ENCODE measurements at regions not wholly inside any gene's neighbourhood (a gene's known extent, or its start where the extent isn't known, plus 50 kb on each side); places are given as distances from the start of the nearest gene placed in this dataset.

GRCh38 chr6:169983651-169984050 lies 232.2 kb downstream of the ERMARD start:
- no peak overlapping the region for H4K8ac ChIP-seq (ENCODE audit: extremely low read depth, insufficient read depth, low read length)
- no peak overlapping the region for H2AK5ac ChIP-seq (ENCODE audit: low read depth, low read length)
- POLR2A ChIA-PET (ENCODE audit: partially characterized antibody), result interaction anchor here (1.3 kb wide), 1 partner anchor 20 kb away, joined by 4 read pairs; no protein-coding TSS in a partner anchor
- H3K14ac ChIP-seq (ENCODE audit: insufficient read length), result no peak overlapping the region
- no peak overlapping the region for H2BK20ac ChIP-seq (ENCODE audit: low read length)
- H3K4me1 ChIP-seq (replicated peaks in 1 of 4; ENCODE audit: control insufficient read depth in 3 of 4, insufficient read depth in 4 of 4, low read length in 3 of 4), result no peaks in the 10 kb centered on the region; a peak in 1 of 7 replicates
- H3K23ac ChIP-seq (ENCODE audit: insufficient read length), result no peak overlapping the region
- no peak overlapping the region for H3K4me3 ChIP-seq (ENCODE audit: extremely low read depth in 1 of 4, insufficient read depth in 2 of 4, low read depth in 3 of 4, low read length in 4 of 4)
- no peak overlapping the region for H2BK5ac ChIP-seq (ENCODE audit: low read depth, low read length)
- no peak overlapping the region for H4K5ac ChIP-seq (ENCODE audit: insufficient read length, low read depth, low read length)
- no peak for DNase-seq (ENCODE audit: low read depth in 1 of 2, low spot score in 2 of 2)
- H3K79me2 ChIP-seq (ENCODE audit: control insufficient read depth in 1 of 2, insufficient read depth in 2 of 2, low read length in 2 of 2), result no peaks in the 10 kb centered on the region
- no peak overlapping the region for H4K91ac ChIP-seq (replicated peaks; ENCODE audit: insufficient read length, low read length)
- no peak overlapping the region for H3K56ac ChIP-seq (replicated peaks; ENCODE audit: insufficient read length, low read depth, low read length)
- H3K23me2 ChIP-seq (ENCODE audit: low read depth, low read length), result no peaks in the 10 kb centered on the region
- no peak overlapping the region for H3K18ac ChIP-seq (ENCODE audit: extremely low read depth, low read length)
- no peak overlapping the region for H3K9ac ChIP-seq (replicated peaks in 1 of 4; ENCODE audit: extremely low read depth in 1 of 4, low read depth in 3 of 4, low read length in 3 of 4)
- H3K79me1 ChIP-seq (ENCODE audit: low read depth, low read length), result no peaks in the 10 kb centered on the region
- H3K27me3 ChIP-seq (replicated peaks in 1 of 4; ENCODE audit: control insufficient read depth in 3 of 4, extremely low read depth in 1 of 4, insufficient read depth in 3 of 4, low read length in 3 of 4), result no peaks in the 10 kb centered on the region
- no peak overlapping the region for H2AFZ ChIP-seq (ENCODE audit: low read length)
- WGBS, 2 experiments (ENCODE audit: extremely low coverage in 1 of 2, insufficient coverage in 1 of 2, insufficient read length in 1 of 2, insufficient replicate concordance in 2 of 2, low coverage in 1 of 2, low lambda C conversion rate in 2 of 2, missing lambda C conversion rate in 1 of 2), result 95% methylated on average over 10 of the region's 10 CpGs; no CpG with 5 or more reads in 1 of the 2 experiments
- no peak overlapping the region for H2BK12ac ChIP-seq (ENCODE audit: low read depth, low read length)
- no peak overlapping the region for H3K4me2 ChIP-seq (ENCODE audit: insufficient read depth in 1 of 2, low read depth in 2 of 2, low read length in 2 of 2)
- H3K36me3 ChIP-seq (ENCODE audit: control insufficient read depth in 2 of 4, insufficient read depth in 4 of 4, low read length in 3 of 4), result no peaks in the 10 kb centered on the region
- H3K27ac ChIP-seq (ENCODE audit: low read depth, low read length), result no peak overlapping the region
- no peaks in the 10 kb centered on the region for H3K9me3 ChIP-seq (ENCODE audit: insufficient read depth in 2 of 2, low read depth in 1 of 2, low read length in 1 of 2)
- H2BK15ac ChIP-seq (ENCODE audit: low read length), result no peak overlapping the region
- H4K20me1 ChIP-seq (replicated peaks in 1 of 2; ENCODE audit: control insufficient read depth in 1 of 2, insufficient read depth in 2 of 2, low read length in 2 of 2), result no peaks in the 10 kb centered on the region
- H2BK120ac ChIP-seq (replicated peaks; ENCODE audit: low read depth, low read length), result no peak overlapping the region
- CTCF ChIA-PET (ENCODE audit: partially characterized antibody), result interaction anchor here (0.9 to 3.0 kb wide), 9 partner anchors 8 to 196 kb away, joined by 3 to 9 read pairs (median 3); no protein-coding TSS in a partner anchor
- FAIRE-seq, result no peak
- no peak overlapping the region for H3K4ac ChIP-seq (replicated peaks; ENCODE audit: insufficient read length, low read depth, low read length)
- TF ChIP-seq CEBPB (IDR thresholded peaks at IDR 0.05; ENCODE audit: low read depth, low read length), result no peak
- TF ChIP-seq SP1 (IDR thresholded peaks at IDR 0.05; ENCODE audit: low read depth, low read length), result no peak
- no peak for TF ChIP-seq KDM5A (IDR thresholded peaks at IDR 0.05; ENCODE audit: low read length)
- TF ChIP-seq GABPA (IDR thresholded peaks at IDR 0.05; ENCODE audit: borderline replicate concordance, insufficient read depth, low read length), result no peak
- TF ChIP-seq SAP30 (IDR thresholded peaks at IDR 0.05; ENCODE audit: insufficient read depth, insufficient replicate concordance, low read length), result no peak
- no peak for TF ChIP-seq NANOG (IDR thresholded peaks at IDR 0.05; ENCODE audit: insufficient read depth, low read depth, low read length, poor library complexity, severe bottlenecking)
- TF ChIP-seq SIN3A (conservative IDR thresholded peaks at IDR 0.05 in 1 of 2, IDR thresholded peaks at IDR 0.05 in 1 of 2; ENCODE audit: low read depth in 1 of 2, low read length in 2 of 2), result no peak
- TF ChIP-seq RFX5 (IDR thresholded peaks at IDR 0.05; ENCODE audit: borderline replicate concordance, low read depth, low read length), result no peak
- TF ChIP-seq SUZ12 (IDR thresholded peaks at IDR 0.05; ENCODE audit: low read length), result no peak

Data from H1 (cell line).